Effector memory CD8-positive, alpha-beta T cell (primary cell): ENCODE measurements at regions not wholly inside any gene's neighbourhood (a gene's known extent, or its start where the extent isn't known, plus 50 kb on each side); places are given as distances from the start of the nearest gene placed in this dataset.

Experiments used
- ATAC-seq: fragments of 150-1000 bp; cut with Tn5 transposase; replicated peaks from 2 replicates; pipeline ENCODE4 v1.10.0; 2021; ENCODE audit warnings: mild to moderate bottlenecking, moderate library complexity
- DNase-seq, 3 experiments: peaks; one replicate each; pipeline ENCODE4 v3.0.0; 2021
- H3K27ac Mint-ChIP-seq, 2 donors: one replicate each; pipeline ENCODE4 v1.8.0; 2022; ENCODE audit warnings: mild to moderate bottlenecking in 2 of 2, mixed read lengths in 2 of 2, moderate library complexity in 2 of 2
- H3K27me3 Mint-ChIP-seq, 2 donors: one replicate each; pipeline ENCODE4 v1.8.0; 2022; ENCODE audit warnings: mixed read lengths in 2 of 2
- H3K36me3 Mint-ChIP-seq: one replicate; pipeline ENCODE4 v1.8.0; 2022; ENCODE audit warnings: mild to moderate bottlenecking, moderate library complexity, mixed read lengths; ENCODE audit not compliant: insufficient read depth
- H3K4me1 Mint-ChIP-seq, 2 donors: one replicate each; pipeline ENCODE4 v1.8.0; 2022; ENCODE audit warnings: low read depth in 2 of 2, mixed read lengths in 2 of 2
- H3K4me3 Mint-ChIP-seq, 2 donors: one replicate each; pipeline ENCODE4 v1.8.0; 2022; ENCODE audit warnings: mild to moderate bottlenecking in 2 of 2, mixed read lengths in 2 of 2, moderate library complexity in 2 of 2
- H3K9me3 Mint-ChIP-seq, 2 donors: one replicate each; pipeline ENCODE4 v1.8.0; 2022; ENCODE audit warnings: mixed read lengths in 2 of 2

GRCh38 chr2:238597638-238598528 lies 171.2 kb downstream of the ASB1 start:
- no peak overlapping the region for H3K4me3 Mint-ChIP-seq
- H3K4me1 Mint-ChIP-seq, result peaks cover 0 to 2% of the 10 kb centered on the region in 2 donors
- DNase-seq (no peak), ATAC-seq (no peak)
- peaks cover 41 to 53% of the 10 kb centered on the region in 2 donors for H3K27me3 Mint-ChIP-seq
- no peaks in the 10 kb centered on the region for H3K9me3 Mint-ChIP-seq
- H3K36me3 Mint-ChIP-seq, result no peaks in the 10 kb centered on the region
- H3K27ac Mint-ChIP-seq, result no peak overlapping the region

- Mint-ChIP-seq H3K36me3 (no peaks in the 10 kb centered on the region), H3K27me3 (peaks cover 51 to 60% of the 10 kb centered on the region in 2 donors), H3K4me1 (peaks cover 0 to 2% of the 10 kb centered on the region in 2 donors), H3K9me3 (no peaks in the 10 kb centered on the region), H3K4me3 (no peak overlapping the region), H3K27ac (no peak overlapping the region)
- ATAC-seq, result no peak
- no peak for DNase-seq
These were observed 172.2 kb downstream of the ASB1 start for GRCh38 chr2:238598802-238599530.

GRCh38 chr2:238599549-238600505 lies 173.1 kb downstream of the ASB1 start:
- Mint-ChIP-seq H3K4me3 (no peak overlapping the region), H3K9me3 (no peaks in the 10 kb centered on the region), H3K4me1 (peaks cover 0 to 2% of the 10 kb centered on the region in 2 donors), H3K36me3 (no peaks in the 10 kb centered on the region), H3K27me3 (peaks cover 60 to 69% of the 10 kb centered on the region in 2 donors), H3K27ac (no peak overlapping the region)
- DNase-seq, result no peak
- no peak for ATAC-seq

GRCh38 chr2:238600506-238601432 lies 174.0 kb downstream of the ASB1 start:
- DNase-seq, result no peak
- Mint-ChIP-seq H3K27me3 (peaks cover 63 to 72% of the 10 kb centered on the region in 2 donors), H3K4me3 (no peak overlapping the region), H3K4me1 (peaks cover 0 to 2% of the 10 kb centered on the region in 2 donors), H3K9me3 (no peaks in the 10 kb centered on the region), H3K36me3 (no peaks in the 10 kb centered on the region), H3K27ac (no peak overlapping the region)
- ATAC-seq, result no peak

DNA sequence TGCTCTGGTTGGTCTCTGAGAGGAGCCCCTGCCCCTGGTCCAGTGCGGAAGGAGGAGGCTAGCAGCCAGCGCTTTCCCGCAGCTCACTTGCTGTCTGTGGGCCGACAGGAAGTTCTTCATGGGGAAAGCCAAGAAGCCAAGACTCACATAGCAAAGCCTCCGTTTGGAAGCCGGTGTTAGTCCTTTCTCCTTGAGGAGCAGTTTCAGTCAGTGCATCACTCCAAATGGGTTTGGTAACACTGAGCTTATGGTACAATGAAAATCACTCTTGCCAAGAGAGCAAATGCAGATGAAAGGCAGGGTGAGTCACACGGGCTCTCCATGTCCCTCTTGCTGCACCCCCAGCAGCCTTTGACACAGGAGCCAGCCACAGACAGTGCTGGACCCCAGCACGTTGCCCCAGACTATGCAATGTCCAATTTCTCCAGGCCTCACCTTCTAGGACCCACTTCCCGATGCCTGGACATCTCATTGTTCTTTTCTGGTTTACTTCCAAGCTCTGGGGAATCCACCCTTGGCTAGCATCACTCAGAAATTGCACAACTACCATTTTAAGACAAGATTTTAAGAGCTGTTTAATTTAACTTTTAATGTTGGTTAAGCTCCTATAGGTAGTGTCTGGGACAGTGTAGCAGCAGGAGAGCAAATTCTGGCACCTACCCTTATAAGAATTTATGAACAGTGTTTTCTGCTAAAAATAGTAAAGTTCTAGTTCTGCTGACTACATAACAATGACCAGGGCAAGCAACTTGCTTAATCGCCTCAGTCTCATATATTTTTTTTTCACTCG lies 174.9 kb downstream of the ASB1 start:
- ATAC-seq, result no peak
- Mint-ChIP-seq H3K4me1 (peaks cover 0 to 2% of the 10 kb centered on the region in 2 donors), H3K27me3 (peaks cover 71% of the 10 kb centered on the region in 2 donors), H3K4me3 (no peak overlapping the region), H3K27ac (no peak overlapping the region), H3K36me3 (no peaks in the 10 kb centered on the region), H3K9me3 (no peaks in the 10 kb centered on the region)
- DNase-seq, result no peak

DNA sequence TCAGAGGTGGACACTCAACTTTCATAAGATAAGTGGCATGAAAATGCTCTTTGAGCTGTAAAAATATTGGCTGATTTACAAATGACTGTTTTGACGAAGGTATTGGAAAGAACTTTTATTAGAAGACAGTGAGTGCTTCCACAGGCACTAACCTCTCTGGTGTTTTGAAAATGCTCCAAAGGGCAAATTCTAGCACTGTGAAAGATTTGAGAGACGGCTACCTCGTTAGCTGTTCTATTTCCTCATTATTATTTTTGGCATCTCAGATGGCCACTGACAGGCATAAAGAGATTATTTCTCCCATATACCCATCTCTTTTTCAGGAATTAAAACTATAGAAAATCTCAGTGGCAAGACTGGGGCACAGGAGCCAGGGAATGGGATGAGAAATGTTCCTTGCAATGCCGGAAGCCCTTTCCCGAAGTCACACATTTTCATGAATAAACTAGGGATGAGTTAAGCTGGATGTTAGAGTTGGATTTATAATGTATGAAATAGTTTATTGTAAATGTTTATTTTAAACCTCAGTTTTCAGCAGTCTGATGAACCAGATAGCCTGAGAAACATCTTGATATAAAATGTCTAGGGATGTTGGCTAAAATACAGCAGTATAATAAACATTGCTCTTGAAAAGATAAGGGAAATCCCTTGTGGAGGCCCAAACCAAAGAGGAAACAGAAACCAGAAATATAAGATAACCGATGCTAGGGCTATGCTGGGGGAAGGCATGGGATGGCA lies 175.7 kb downstream of the ASB1 start:
- H3K36me3 Mint-ChIP-seq, result no peaks in the 10 kb centered on the region
- no peaks in the 10 kb centered on the region for H3K9me3 Mint-ChIP-seq
- DNase-seq, result no peak
- H3K4me3 Mint-ChIP-seq, result no peak overlapping the region
- H3K27ac Mint-ChIP-seq, result no peak overlapping the region
- peaks cover 66 to 71% of the 10 kb centered on the region in 2 donors for H3K27me3 Mint-ChIP-seq
- ATAC-seq, result no peak
- H3K4me1 Mint-ChIP-seq, result peaks cover 0 to 2% of the 10 kb centered on the region in 2 donors

GRCh38 chr2:238603596-238603995 lies 176.9 kb downstream of the ASB1 start:
- Mint-ChIP-seq H3K4me1 (no peaks in the 10 kb centered on the region), H3K36me3 (no peaks in the 10 kb centered on the region), H3K27me3 (peaks cover 59 to 60% of the 10 kb centered on the region in 2 donors), H3K4me3 (no peak overlapping the region), H3K27ac (no peak overlapping the region), H3K9me3 (peaks cover 0 to 1% of the 10 kb centered on the region in 2 donors)
- DNase-seq (no peak), ATAC-seq (no peak)

GRCh38 chr2:238606311-238606710 lies 179.6 kb downstream of the ASB1 start:
- Mint-ChIP-seq H3K27ac (no peak overlapping the region), H3K36me3 (no peaks in the 10 kb centered on the region), H3K27me3 (peaks cover 44 to 54% of the 10 kb centered on the region in 2 donors), H3K4me1 (no peaks in the 10 kb centered on the region), H3K9me3 (peaks cover 4 to 5% of the 10 kb centered on the region in 2 donors), H3K4me3 (no peak overlapping the region)
- ATAC-seq (no peak), DNase-seq (no peak)

- Mint-ChIP-seq H3K4me1 (no peaks in the 10 kb centered on the region), H3K4me3 (no peak overlapping the region), H3K27me3 (peaks cover 30 to 37% of the 10 kb centered on the region in 2 donors), H3K27ac (no peak overlapping the region), H3K36me3 (no peaks in the 10 kb centered on the region), H3K9me3 (peaks cover 2 to 5% of the 10 kb centered on the region in 2 donors)
- no peak for DNase-seq
- no peak for ATAC-seq
These were observed 186.9 kb downstream of the ASB1 start for GRCh38 chr2:238613610-238614009.

DNA sequence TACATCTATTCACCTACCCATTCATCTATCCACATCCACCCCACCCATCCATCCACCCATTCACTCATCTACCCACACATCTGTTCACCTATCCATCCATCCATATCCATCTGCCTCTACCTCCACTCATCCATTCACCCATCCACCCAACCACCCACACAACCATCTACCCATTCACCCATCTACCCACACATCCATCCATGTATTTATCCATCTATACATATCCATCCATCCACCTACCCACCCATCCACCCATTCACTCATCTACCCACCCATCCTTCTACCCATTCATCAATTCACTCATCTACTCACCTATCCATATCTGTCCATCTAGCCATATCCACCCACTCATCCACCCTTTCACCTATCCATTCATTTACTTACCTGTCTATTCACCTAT lies 187.6 kb downstream of the ASB1 start:
- no peak for ATAC-seq
- Mint-ChIP-seq H3K4me3 (no peak overlapping the region), H3K36me3 (no peaks in the 10 kb centered on the region), H3K4me1 (no peaks in the 10 kb centered on the region), H3K9me3 (no peaks in the 10 kb centered on the region), H3K27ac (no peak overlapping the region), H3K27me3 (peaks cover 26 to 44% of the 10 kb centered on the region in 2 donors)
- no peak for DNase-seq

DNA sequence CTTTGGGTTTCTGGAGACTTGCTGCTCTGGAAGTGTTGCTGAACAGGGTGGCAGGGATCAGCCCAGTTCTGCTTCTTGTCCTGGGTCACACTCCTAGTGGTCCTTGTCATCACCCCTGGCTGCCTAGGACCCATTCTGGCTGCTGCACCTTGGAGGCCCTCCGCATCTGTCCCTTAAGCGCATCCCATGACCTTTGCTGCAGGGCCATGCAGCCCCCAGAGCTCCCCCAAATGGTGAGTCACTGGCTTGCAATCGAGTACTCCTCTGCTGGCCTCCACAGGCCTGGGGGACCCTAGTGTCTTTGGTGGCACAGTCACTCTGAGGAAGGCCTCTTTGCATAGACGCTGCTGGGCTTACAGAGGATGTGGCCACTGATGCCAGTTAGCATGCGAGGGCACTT lies 188.5 kb downstream of the ASB1 start:
- Mint-ChIP-seq H3K9me3 (no peaks in the 10 kb centered on the region), H3K36me3 (no peaks in the 10 kb centered on the region), H3K27ac (no peak overlapping the region), H3K4me3 (no peak overlapping the region), H3K4me1 (no peaks in the 10 kb centered on the region), H3K27me3 (peaks cover 30 to 44% of the 10 kb centered on the region in 2 donors)
- DNase-seq (no peak), ATAC-seq (no peak)
